HG03139 (cell line): ENCODE measurements at regions not wholly inside any gene's neighbourhood (a gene's known extent, or its start where the extent isn't known, plus 50 kb on each side); places are given as distances from the start of the nearest gene placed in this dataset.
"Not testable (repeated sequence)": the region's sequence is repeated elsewhere in the genome, so short reads cannot be mapped to it uniquely, and the experiment has no call there.

ENCODE experiments used
- ATAC-seq: cut with Tn5 transposase; IDR thresholded peaks from one replicate; pipeline ENCODE4 v1.9.1; 2021; ENCODE audit not compliant: unreplicated experiment

DNA sequence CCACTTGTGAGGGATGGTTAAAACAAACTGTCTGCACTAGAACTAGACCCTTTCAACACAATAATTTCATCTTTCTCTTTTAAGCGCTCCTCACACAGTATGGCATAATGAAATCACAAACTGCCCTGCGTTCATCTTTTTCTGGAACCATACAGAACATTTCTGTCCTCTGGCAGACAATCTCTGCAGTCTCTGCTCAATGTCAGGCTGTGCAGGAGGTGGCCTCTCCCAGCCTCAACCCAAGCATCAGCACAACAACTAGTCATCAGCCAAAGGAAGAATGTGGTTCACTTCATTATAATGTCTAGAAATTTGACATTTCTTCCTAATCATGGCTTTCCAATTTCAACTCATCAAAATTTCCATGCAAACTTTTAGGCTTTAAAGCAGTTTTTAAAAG lies 125.1 kb upstream of the STARD13 start:
- no peak for ATAC-seq

DNA sequence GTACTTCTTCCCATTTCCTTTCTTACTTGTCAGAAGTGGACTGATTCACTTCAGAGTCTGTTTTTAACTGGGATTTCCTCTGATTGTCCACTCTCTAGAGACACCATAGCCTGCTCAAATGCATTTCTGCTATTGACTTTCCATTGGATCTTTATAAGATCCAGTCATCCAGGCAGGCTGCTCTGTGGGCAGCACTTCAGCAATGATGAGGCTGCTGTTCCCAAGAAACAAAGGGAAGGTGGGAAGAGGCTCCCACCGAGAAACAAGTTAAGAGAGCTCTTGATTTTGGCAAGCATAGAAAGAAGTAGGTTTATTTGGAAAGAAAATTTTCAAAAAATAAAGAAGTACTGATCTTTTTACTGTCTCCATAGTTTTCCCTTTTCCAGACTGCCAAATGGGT lies 125.8 kb upstream of the STARD13 start:
- ATAC-seq: no peak

DNA sequence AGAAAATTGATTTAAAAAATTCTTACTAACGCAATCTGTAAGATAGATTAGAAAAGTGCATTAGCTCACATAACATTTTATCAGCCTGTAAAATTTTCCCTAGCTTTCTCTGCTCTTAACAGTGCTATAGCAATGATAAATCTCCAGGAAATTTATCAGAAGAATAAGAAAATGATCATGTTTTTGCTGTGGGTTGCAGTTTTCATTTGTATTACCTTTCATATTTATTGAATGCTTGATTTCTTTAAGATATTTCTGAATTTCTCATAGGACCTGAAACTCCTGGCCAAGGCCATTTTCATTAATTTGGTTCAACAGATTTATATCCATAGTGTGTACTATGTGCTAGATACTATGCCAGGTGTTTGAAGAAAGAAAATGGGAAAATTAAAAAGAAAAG lies 130.3 kb upstream of the STARD13 start:
- no peak for ATAC-seq

DNA sequence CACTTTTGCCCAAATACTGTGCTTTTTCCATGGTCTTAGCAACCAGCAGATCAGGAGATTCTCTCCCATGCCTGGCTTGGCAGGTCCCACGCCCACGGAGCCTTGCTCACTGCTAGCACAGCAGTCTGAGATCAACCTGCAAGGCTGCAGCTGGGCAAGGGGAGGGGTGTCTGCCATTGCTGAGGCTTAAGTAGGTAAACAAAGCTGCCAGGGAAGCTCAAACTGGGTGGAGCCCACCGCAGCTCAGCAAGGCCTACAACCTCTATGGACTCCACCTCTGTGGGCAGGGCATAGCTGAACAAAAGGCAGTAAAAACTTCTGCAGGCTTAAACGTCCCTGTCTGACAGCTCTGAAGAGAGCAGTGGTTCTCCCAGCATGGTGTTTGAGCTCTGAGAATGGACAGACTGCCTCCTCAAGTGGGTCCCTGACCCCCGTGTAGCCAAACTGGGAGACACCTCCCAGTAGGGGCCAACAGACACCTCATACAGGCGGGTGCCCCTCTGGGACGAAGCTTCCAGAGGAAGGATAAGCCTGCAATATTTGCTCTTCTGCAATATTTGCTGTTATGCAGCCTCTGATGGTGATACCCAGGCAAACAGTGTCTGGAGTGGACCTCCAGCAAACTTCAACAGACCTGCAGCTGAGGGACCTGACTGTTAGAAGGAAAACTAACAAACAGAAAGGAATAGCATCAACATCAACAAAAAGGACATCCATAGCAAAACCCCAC lies 132.8 kb upstream of the STARD13 start:
- not testable (repeated sequence) for ATAC-seq

DNA sequence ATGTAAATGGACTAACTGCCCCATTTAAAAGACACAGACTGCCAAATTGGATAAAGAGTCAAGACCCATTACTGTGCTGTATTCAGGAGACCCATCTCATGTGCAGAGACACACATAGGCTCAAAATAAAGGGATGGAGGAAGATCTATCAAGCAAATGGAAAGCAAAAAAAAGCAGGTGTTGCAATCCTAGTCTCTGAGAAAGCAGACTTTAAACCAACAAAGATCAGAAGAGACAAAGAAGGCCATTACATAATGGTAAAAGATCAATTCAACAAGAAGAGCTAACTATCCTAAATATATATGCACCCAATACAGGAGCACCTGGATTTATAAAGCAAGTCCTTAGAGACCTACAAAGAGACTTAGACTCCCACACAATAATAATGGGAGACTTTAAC lies 134.6 kb upstream of the STARD13 start:
- not testable (repeated sequence) for ATAC-seq

DNA sequence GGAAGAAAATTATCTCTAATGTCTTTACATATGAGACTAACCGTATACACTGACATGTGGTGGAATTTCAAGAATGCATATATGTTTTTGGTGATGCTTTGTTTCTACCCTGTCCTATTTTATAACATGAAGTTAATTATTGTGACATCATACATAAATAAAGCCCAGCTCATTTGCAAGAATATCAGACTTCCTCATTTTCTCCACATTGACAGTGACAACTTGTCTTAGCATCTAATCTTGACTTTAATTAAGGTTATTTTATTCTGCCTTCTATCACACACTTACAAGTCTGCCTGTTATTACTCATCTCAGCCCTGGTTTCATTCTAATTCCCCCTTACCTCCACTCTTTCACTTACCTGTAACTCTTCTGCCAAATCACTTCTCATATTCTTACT lies 140.6 kb upstream of the STARD13 start:
- no peak for ATAC-seq

DNA sequence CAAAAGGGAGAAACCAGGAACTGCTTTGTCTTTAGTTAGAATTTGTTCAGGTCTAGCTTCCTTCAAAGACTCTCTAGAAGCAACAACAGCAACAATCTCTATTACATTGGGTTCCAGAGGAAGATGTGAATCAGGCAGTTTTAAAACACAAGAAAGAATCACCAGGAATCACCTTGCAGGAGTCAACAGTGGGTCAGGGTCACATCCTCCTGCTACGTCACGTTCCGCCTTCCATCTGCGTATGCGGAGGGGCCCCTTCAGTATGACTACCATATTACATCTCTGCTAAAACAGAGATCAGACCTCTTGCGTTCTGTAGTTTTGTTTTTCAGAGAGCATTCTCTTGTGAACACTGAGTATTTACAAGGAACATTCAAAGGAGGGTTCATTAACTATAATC lies 147.8 kb upstream of the STARD13 start:
- ATAC-seq: no peak

DNA sequence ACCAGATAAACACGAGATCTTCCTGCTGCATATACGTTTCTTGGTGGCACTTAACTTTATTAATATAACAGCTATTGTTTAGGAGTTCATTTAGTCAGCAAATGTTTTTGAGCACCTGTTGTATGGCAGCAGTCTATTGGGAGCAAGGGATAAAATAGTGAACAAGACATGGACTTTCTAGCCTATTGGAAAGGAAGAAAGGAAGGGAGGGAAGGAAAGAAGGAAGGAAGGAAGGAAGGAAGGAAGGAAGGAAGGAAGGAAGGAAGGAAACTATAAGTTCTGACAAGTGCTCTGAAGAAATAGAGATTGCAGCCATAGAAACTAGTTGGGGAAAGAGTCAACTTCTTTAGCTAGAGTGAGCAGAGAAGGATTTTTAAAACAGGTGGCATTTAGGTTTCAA lies 149.1 kb upstream of the STARD13 start:
- ATAC-seq: no peak

DNA sequence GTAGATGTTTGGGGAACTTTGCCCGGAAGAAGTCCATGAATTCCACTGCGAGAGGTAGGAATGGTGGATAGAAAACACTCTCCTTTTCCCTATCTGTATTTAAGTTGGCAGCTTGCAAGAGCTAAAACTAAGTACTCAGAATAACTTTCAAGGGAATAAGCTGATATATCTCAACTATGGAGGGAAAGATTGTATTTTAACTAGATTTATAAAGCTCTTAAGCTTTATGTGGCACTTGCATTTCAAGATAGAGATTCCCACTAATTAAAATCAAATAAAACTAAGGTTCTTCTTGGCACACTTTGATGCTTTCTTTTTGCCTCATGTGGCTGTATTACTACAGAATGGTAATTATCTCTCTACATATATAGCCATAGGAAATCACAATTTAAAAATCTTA lies 149.7 kb upstream of the STARD13 start:
- no peak for ATAC-seq

DNA sequence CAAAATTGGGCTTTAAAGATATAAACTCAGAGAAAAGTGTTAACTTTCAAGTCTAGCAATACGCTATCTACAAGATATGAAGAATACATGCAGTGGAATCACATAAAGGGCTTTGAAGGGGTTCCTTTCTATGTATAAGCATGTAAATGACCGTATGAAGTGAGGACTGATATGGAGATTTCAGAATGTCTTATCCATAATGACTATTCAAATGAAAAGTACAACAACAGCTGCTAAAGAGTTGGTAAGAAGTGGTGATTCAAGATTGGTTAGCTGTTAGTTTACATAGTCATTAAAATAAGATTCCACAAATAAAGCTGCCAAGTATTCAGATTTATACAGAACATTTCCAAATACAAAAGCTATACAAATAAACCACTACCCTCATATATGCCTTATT lies 153.4 kb upstream of the STARD13 start:
- ATAC-seq: no peak

DNA sequence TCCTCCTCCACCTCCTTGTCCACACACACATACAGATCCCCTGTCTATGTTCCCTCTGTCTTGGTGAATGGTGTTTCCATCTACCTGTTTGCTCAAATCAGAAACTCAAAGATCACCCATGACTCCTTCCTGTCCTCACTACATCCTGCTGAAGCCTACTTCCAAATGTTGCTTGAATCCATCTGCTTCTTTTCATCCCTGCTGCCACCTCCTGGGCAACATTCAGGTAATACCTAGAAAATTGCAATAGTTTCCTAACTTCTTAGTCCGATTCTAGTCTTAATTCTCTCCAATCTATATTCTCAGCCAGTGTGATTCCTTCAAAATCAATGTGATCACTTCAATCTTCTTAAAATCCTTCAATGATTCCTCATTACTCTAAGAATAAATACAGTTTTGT lies 155.5 kb upstream of the STARD13 start:
- no peak for ATAC-seq

DNA sequence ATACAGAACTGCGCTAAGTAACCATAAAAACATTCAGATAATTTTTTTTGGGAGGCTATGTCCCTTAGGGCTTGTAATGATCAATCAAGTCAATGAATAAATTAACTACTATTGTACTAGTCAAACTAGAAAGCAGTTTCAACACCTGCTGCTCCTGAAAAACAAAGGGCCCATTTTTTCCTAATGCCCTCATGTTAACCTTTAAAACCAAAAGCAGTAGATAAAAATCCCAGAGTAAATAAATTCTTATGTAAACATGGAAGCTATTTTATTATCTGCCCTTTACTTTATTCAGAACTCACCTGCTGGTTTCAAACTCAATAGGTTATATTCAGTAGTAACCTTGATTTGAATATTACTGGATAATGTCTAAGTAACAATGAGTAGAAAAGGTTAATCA lies 159.5 kb upstream of the STARD13 start:
- ATAC-seq: no peak

DNA sequence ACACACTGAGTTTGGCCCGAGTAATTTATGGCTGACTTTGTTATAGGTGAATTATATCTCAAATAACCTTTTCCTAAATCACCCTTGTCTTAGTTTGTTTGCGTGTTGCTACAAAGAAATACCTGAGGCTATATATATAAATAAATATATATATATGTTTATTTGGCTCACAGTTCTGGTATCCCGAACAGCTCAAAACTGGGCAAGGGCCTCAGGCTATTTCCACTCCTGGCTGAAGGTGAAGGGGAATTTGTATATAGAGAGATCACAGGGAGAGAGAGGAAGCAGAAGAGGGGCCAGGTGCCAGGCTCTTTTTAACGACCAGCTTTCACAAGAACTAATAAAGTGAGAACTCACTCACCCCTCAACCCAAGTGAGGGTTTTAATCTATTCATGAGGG lies 159.9 kb upstream of the STARD13 start:
- no peak for ATAC-seq

DNA sequence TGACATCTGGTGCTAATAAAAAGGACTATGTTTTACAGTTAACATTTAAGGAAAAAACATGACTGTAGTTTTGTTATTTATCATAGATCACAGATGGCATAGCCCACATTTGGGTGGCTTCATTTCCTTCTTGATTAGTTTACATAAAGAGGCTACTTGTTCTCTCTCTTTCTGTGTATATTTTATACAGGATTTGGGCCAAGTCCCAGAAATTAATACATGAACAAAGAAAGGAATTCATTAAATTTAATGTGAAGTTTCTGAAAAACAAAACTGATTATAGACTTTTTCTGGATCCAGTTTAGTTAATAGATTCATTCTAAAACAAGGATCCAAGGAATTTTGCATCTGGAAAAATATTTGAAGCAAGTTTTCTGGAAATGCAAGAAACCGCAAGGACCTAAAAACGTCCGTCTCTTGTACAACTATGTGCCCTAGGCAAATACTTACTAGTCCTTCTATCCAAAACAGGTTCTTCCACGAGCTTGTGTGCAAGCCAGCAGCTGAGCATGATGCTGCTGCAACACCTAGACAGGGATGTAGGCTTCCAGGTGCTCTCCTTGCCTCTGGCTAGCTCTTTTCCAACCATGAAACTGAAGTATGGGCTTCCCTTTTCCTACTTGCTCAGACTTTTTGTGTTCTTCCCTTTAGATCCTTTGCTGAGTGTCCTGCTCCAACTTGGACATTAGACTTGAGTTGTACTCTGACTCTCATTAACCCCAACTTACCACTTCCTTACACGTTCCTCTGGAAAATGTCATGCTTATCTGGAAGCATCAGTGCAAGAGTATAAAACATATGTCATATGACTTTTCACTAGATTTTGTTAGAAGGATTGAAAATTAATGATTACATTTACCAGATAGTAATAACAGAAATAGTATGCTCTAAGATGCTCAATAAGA lies 161.5 kb upstream of the STARD13 start:
- ATAC-seq: no peak

DNA sequence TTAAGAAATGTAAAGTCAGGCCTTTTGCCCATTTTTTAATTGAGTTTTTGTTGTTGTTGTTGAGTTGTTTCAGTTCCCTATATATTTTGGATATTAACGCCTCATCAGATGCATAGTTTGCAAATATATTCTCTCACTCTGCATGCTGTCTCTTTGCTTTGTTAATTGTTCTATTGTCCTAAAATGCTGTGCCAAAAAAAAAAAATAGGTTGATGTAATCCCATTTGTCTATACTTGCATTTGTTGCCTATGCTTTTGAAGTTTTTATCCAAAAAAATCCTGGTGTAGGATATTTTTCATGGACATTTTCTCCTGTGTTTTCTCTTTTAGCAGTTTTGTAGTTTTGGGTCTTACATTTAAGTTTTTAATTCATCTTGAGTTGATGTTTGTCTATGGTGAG lies 163.3 kb upstream of the STARD13 start:
- no peak for ATAC-seq

DNA sequence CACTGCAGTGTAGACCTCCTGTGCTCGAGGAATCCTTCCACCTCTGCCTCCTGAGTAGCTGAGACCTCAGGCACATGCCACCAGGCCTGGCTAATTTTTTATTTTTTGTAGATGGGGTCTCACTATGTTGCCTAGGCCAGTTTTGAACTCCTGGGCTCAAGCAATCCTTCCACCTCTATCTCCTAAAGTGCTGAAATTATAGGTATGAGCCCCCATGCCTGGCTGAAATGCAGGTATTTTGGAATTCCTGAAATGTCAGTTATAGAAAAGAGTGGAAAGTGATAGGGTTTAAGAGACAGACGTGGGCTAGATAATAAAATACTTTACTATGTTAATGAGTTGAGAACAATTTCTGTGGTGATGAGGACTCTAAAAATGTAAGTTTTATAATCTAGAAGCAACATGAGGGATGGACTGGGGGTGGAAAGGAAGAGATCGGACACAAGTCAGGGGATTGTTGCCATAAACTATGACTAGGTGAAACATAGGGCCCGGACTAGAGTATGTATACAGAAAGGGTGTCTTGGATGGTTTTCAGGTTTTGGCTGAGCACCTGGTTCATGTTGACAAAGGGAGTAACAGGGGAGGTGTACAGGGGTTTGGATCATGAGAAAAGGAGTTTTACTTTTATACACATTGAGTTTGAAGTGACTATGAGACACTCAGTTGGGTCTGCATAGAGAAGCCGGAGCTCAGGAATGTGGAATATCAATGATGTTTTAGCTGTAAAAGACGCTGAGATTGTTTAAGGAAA lies 165.6 kb upstream of the STARD13 start:
- ATAC-seq: no peak

DNA sequence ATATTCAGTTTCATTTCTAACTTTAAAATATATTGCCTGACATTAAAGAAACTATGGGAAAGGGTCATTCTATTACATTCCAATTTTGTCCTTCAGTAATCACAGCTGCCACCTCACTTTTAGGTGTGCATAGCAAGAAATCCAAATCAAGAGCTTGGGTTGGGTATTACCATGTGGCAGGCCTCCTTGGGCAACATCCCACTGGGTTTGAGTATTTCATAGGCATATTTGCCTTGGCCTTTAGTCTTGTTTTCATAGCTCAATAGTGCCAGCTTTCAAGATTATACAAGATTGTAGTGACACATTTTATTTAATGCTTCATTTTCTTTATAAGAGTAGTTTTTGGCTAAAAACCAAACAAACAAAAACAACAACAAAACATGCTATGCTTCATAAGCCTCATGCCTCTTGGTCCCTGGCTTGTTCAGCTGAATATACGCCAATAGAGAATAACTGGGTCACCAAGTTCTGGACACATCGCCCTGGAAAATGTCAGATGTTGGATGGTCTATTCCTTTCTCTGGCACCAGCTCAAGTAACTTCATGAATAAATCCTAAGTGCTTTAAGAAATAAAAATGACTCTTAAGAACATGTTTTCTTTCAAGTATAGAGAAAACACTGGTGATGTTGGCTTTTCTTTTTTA lies 167.4 kb upstream of the STARD13 start:
- ATAC-seq: no peak

DNA sequence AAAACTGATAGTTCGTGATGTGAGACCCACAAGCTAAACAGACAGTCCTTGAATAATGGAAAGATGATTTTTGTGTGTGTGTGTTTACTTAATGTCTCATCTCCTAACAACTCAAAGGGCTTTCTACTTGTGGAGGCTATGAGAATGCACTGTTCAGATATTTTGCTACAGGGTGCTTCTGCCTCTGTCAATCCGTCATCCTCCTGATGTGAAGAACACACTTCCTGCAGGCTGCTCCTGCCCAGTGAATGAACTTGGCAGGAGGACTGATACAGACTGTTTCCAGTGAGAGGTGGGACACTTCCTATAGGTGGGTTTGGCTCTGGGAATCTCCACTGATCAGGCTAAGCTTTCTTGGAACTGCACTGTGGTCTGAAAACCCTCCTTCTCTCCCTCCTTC lies 168.4 kb upstream of the STARD13 start:
- ATAC-seq: no peak

DNA sequence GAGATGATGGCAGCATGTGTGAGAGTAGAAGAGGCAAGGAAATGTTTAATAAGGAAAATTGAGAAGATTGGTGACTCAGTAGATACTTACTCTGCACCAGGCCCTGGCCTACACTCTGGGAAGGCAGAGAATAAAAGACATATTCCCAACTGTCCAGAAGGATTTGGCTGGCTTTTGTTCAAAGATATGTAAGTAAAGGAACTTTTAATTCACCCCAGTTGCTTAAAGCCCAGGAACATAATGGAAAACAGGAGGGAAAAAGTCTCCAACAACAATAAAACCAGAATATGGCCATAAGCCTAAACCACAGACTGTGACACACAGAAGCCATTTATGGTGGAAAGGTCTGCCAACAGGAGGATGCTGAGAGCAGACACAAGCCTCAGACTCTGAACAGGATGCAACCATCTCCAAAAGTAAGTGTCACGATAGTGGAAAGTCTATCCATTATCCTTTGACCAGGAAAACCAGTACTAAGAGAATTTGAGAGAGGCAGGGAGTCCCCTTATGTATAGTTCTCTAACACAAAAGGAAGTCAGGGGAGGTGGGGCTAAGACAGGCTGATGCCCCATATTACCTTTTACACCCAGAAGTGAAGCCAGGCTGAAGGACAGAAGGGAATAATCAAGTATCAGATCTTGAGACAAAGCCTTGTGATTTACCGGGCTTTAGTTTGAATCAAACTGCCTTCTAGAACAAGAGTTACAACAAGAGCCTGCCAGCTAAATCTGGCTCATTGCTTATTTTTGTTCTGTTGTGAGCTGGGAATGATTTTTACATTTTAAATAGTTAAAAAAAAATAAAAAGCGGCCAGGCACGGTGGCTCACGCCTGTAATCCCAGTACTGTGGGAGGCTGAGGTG lies 169.5 kb upstream of the STARD13 start:
- no peak for ATAC-seq

DNA sequence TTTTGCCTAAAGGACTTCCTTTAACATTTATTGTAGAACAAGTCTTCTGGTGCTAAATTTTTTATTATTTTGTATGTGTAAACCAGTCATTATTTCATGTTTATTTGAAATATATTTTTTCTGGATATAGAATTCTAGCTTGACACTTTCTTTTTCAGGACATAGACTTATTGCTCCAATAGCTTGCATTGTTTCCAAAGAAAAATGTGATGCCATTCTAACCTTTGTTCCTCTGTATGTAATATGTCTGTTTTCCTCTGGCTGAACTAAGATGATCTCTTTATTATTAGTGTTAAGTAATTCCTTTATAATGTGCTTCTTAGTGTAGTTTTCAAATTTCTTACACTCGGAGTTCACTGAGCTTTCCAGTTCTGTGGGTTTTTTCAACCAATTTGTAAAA lies 174.1 kb upstream of the STARD13 start:
- ATAC-seq: no peak
